KMS-11 (cell line): ENCODE measurements at regions not wholly inside any gene's neighbourhood (a gene's known extent, or its start where the extent isn't known, plus 50 kb on each side); places are given as distances from the start of the nearest gene placed in this dataset.

Source experiments
- H2AFZ ChIP-seq: fragments of 200-600 bp; sonication (generic); 2 replicates; pipeline ENCODE4 v1.6.1; 2016; ENCODE audit warnings: antibody characterized with exemption, mixed run types, low read depth
- H3K27ac ChIP-seq: fragments of 200-600 bp; sonication (generic); 2 replicates; pipeline ENCODE4 v1.6.1; 2016; ENCODE audit warnings: mild to moderate bottlenecking, mixed run types
- H3K27me3 ChIP-seq: fragments of 200-600 bp; sonication (generic); 2 replicates; pipeline ENCODE4 v1.6.1; 2017; ENCODE audit warnings: mild to moderate bottlenecking, low read depth, mixed run types, moderate library complexity; ENCODE audit not compliant: insufficient read depth
- H3K36me3 ChIP-seq: fragments of 200-600 bp; sonication (generic); 2 replicates; pipeline ENCODE4 v1.6.1; 2017; ENCODE audit warnings: mild to moderate bottlenecking, mixed run types; ENCODE audit not compliant: insufficient read depth
- H3K4me1 ChIP-seq: fragments of 200-600 bp; sonication (generic); 2 replicates; pipeline ENCODE4 v1.6.1; 2016; ENCODE audit warnings: mild to moderate bottlenecking, low read depth, mixed run types; ENCODE audit not compliant: poor library complexity, severe bottlenecking
- H3K4me2 ChIP-seq: fragments of 200-600 bp; sonication (generic); 2 replicates; pipeline ENCODE4 v1.7.0; 2016; ENCODE audit warnings: mild to moderate bottlenecking, mixed run types
- H3K4me3 ChIP-seq: fragments of 200-600 bp; sonication (generic); IDR thresholded peaks from 2 replicates; pipeline ENCODE4 v1.6.1; 2017; ENCODE audit warnings: low read depth, low read length, mixed read lengths; ENCODE audit not compliant: insufficient read depth
- H3K79me2 ChIP-seq: fragments of 200-600 bp; sonication (generic); 2 replicates; pipeline ENCODE4 v1.6.1; 2016; ENCODE audit warnings: low read depth, mixed run types; ENCODE audit not compliant: insufficient read depth
- H3K9ac ChIP-seq: fragments of 200-600 bp; sonication (generic); 2 replicates; pipeline ENCODE4 v1.6.1; 2016; ENCODE audit warnings: mild to moderate bottlenecking, mixed run types
- H4K20me1 ChIP-seq: fragments of 200-600 bp; sonication (generic); 2 replicates; pipeline ENCODE4 v1.6.1; 2016; ENCODE audit warnings: mild to moderate bottlenecking, mixed run types; ENCODE audit not compliant: insufficient read depth
- CTCF ChIP-seq: fragments of 200-600 bp; sonication (generic); conservative IDR thresholded peaks from 2 replicates; pipeline ENCODE4 v1.6.1; 2017; ENCODE audit warnings: low read depth, mild to moderate bottlenecking, antibody characterized with exemption, low read length, moderate library complexity, mixed read lengths

DNA sequence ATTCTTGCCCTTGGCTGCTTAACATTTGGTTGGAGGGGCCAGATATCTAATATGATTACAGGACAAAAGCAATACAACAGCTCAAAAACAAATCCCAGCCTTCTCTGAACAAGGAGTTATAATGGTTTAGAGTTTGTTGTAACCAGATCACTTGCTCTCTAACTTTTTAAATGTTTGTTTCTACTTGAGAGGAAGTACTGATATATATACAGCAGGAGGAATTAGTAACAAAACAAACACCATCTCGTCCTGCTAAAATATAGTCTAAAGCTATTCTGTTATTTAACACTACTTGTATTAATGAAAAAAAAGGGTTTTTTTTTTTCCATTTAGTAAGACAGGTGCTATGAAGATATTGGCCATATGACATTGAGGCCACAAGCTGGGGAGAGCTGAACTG is 60.9 kb upstream of the TMEM17 start:
- Histone ChIP-seq H3K79me2 (no peaks in the 10 kb centered on the region), H2AFZ (no peak overlapping the region), H3K27ac (no peak overlapping the region), H3K4me1 (no peaks in the 10 kb centered on the region), H3K4me3 (no peak overlapping the region), H3K9ac (no peak overlapping the region), H3K36me3 (no peaks in the 10 kb centered on the region), H3K4me2 (no peak overlapping the region), H4K20me1 (no peaks in the 10 kb centered on the region), H3K27me3 (no peaks in the 10 kb centered on the region)
- TF ChIP-seq CTCF: no peak

DNA sequence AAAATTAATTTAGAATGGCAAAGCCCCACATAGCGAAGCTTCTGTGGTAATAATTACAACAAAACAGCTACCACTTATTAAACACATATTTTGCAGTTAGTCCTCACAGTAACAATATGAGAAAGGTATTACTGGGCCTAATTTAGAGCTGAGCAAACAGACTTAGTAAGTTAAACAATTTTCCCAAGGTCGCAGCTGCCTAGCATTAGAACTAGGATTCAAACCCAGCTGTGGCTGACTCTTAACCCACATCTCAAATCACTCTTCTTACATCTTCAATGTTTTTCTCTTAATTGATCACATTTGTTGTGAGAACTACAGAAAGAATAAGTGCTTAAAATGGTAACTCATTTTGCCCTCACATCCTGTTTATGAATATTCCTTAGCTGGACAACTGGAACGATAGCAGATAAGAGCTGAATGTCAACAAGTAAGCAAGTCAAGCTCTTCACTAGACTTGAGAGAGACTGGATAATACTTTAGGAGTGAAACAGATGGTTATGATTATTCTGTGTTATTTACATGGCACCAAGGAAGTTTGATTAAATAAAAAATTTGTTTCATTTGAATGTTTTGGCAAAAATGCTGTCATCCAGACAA is 59.4 kb upstream of the TMEM17 start:
- no peaks in the 10 kb centered on the region for H3K36me3 ChIP-seq
- no peaks in the 10 kb centered on the region for H3K79me2 ChIP-seq
- no peak overlapping the region for H2AFZ ChIP-seq
- TF ChIP-seq CTCF: no peak
- no peaks in the 10 kb centered on the region for H3K4me1 ChIP-seq
- H3K27ac ChIP-seq: no peak overlapping the region
- H3K9ac ChIP-seq: no peak overlapping the region
- H3K4me2 ChIP-seq: no peak overlapping the region
- H3K27me3 ChIP-seq: no peaks in the 10 kb centered on the region
- H3K4me3 ChIP-seq: no peak overlapping the region
- H4K20me1 ChIP-seq: no peaks in the 10 kb centered on the region

DNA sequence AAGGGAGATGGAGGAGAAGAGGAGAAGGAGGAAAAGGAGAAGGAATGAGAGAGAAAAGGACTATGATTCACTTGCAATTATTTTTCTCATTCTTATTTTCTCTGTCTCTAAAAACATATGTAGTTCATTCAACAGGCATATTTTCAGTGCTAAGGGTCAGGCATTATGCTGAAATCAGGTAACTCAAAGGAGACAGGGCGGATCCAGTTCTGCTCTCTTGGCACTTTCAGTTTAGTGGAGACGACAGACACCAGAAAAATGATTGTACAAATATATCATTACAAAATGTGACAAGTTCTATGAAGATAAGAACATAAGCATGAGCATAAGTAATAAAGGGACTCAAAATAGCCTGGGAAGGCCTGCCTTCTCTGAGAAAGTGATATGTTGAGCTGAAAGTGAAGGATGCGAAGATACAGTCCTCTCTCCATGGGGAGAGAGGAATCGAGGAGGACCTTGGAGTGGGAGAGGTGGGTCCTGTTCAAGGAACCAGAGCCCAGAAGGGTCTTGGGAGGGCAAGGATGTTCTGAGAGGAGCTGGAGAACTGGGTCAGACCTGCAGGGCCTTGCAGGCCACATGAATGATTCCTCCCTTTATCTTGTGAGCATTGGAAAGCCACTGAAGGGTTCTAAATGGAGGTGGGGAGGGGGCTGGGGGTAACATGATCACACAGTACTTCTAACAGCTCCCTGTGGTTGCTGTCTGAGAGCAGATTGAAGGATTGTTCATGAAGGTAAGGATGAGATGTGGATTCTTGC is 58.6 kb upstream of the TMEM17 start:
- no peak overlapping the region for H2AFZ ChIP-seq
- TF ChIP-seq CTCF: no peak
- no peaks in the 10 kb centered on the region for H3K4me1 ChIP-seq
- H3K27ac ChIP-seq: no peak overlapping the region
- H3K4me3 ChIP-seq: no peak overlapping the region
- no peaks in the 10 kb centered on the region for H3K27me3 ChIP-seq
- H3K4me2 ChIP-seq: no peak overlapping the region
- no peaks in the 10 kb centered on the region for H3K36me3 ChIP-seq
- no peaks in the 10 kb centered on the region for H3K79me2 ChIP-seq
- no peak overlapping the region for H3K9ac ChIP-seq
- H4K20me1 ChIP-seq: no peaks in the 10 kb centered on the region

- H4K20me1 ChIP-seq: no peaks in the 10 kb centered on the region
- no peak overlapping the region for H2AFZ ChIP-seq
- H3K27ac ChIP-seq: no peak overlapping the region
- H3K4me1 ChIP-seq: no peaks in the 10 kb centered on the region
- no peak for TF ChIP-seq CTCF
- no peak overlapping the region for H3K4me3 ChIP-seq
- no peak overlapping the region for H3K4me2 ChIP-seq
- H3K9ac ChIP-seq: no peak overlapping the region
- H3K36me3 ChIP-seq: no peaks in the 10 kb centered on the region
- no peaks in the 10 kb centered on the region for H3K27me3 ChIP-seq
- H3K79me2 ChIP-seq: no peaks in the 10 kb centered on the region
Observed at GRCh38 chr2:62561586-62561985, 55.6 kb upstream of the TMEM17 start.
